Breast epithelium (tissue), 3 donors: ENCODE measurements at regions not wholly inside any gene's neighbourhood (a gene's known extent, or its start where the extent isn't known, plus 50 kb on each side); places are given as distances from the start of the nearest gene placed in this dataset.

Experiments used
- POLR2A ChIP-seq: fragments of 450-650 bp; IDR thresholded peaks from one replicate; pipeline ENCODE4 v1.6.1; 2016; ENCODE audit warnings: antibody characterized with exemption, mild to moderate bottlenecking, moderate library complexity
- POLR2AphosphoS5 ChIP-seq, 3 donors: sonication (generic); formaldehyde crosslinking; IDR thresholded peaks; one replicate each; pipeline ENCODE4 v1.6.1; 2017; ENCODE audit warnings: antibody characterized with exemption in 3 of 3
- TF ChIP-seq, protein P1 (sequence below), 3 donors: fragments of 450-650 bp; IDR thresholded peaks; one replicate each; pipeline ENCODE4 v1.5.1; 2016 to 2017; ENCODE audit warnings: antibody characterized with exemption in 3 of 3, mild to moderate bottlenecking in 3 of 3, moderate library complexity in 3 of 3

DNA sequence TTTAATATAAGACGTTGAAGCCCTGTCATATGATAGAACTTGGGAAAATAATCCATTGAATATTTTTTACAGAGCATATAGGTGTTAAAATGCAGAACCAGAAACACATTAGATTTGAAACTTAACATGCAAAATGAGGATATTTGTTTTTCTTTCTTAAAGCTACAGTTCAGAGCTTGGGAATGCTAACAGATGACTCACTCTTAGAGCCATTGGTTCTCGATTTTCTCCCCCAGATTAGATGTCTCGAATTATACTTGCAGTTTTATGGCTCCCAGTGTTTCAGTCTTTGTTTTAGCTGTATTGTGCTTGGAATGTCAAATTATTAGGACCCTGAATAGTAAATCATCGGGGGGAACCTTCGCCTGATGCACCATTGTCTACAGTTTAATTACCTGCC is 575.7 kb upstream of the ZP4 start:
- TF ChIP-seq POLR2A: no peak
- TF ChIP-seq, protein P1, sequence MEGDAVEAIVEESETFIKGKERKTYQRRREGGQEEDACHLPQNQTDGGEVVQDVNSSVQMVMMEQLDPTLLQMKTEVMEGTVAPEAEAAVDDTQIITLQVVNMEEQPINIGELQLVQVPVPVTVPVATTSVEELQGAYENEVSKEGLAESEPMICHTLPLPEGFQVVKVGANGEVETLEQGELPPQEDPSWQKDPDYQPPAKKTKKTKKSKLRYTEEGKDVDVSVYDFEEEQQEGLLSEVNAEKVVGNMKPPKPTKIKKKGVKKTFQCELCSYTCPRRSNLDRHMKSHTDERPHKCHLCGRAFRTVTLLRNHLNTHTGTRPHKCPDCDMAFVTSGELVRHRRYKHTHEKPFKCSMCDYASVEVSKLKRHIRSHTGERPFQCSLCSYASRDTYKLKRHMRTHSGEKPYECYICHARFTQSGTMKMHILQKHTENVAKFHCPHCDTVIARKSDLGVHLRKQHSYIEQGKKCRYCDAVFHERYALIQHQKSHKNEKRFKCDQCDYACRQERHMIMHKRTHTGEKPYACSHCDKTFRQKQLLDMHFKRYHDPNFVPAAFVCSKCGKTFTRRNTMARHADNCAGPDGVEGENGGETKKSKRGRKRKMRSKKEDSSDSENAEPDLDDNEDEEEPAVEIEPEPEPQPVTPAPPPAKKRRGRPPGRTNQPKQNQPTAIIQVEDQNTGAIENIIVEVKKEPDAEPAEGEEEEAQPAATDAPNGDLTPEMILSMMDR (IDR thresholded peaks at IDR 0.05): no peak
- TF ChIP-seq POLR2AphosphoS5 (IDR thresholded peaks at IDR 0.05): no peak
